Glutamatergic neuron (in vitro differentiated cells): ENCODE measurements at regions not wholly inside any gene's neighbourhood (a gene's known extent, or its start where the extent isn't known, plus 50 kb on each side); places are given as distances from the start of the nearest gene placed in this dataset.

Source experiments
- DNase-seq: peaks from one replicate; pipeline ENCODE4 v3.0.0; 2022
- H3K27ac Mint-ChIP-seq: one replicate; pipeline ENCODE4 v1.8.0; 2020; ENCODE audit warnings: mild to moderate bottlenecking, mixed read lengths, inconsistent platforms; ENCODE audit not compliant: unreplicated experiment
- H3K27me3 Mint-ChIP-seq: one replicate; pipeline ENCODE4 v1.8.0; 2020; ENCODE audit warnings: mild to moderate bottlenecking, moderate library complexity, mixed read lengths, inconsistent platforms; ENCODE audit not compliant: unreplicated experiment
- H3K36me3 Mint-ChIP-seq: one replicate; pipeline ENCODE4 v1.8.0; 2020; ENCODE audit warnings: mild to moderate bottlenecking, mixed read lengths, inconsistent platforms; ENCODE audit not compliant: unreplicated experiment
- H3K4me1 Mint-ChIP-seq: one replicate; pipeline ENCODE4 v1.8.0; 2020; ENCODE audit warnings: mild to moderate bottlenecking, low read depth, mixed read lengths, inconsistent platforms; ENCODE audit not compliant: unreplicated experiment
- H3K4me3 Mint-ChIP-seq: one replicate; pipeline ENCODE4 v1.8.0; 2020; ENCODE audit warnings: mild to moderate bottlenecking, mixed read lengths, inconsistent platforms; ENCODE audit not compliant: unreplicated experiment
- H3K9me3 Mint-ChIP-seq: one replicate; pipeline ENCODE4 v1.8.0; 2020; ENCODE audit warnings: mild to moderate bottlenecking, moderate library complexity, mixed read lengths, inconsistent platforms; ENCODE audit not compliant: unreplicated experiment
- TF ChIP-seq, protein P1 (sequence below): fragments of 200-600 bp; sonication (generic); IDR thresholded peaks from one replicate; pipeline ENCODE4 v1.5.0; 2021; ENCODE audit not compliant: partially characterized antibody, unreplicated experiment

DNA sequence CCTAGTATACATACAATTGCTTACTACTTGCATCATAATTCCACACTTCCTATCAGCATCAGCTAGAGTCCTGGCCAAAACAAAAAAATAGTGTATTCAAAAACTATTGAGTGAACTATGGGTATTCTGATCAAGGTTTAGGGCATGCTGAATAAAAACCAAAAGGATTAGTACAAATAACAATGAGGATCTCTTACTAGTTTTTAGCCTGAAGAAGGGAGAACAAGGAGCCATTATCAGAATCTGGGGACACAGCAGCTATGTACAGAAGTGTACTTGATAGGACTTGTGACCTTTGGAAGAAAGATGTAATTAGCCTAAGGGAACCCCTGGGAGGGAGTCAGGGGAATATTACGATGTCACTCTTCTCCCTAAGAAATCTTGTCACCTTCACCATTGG lies 832.2 kb downstream of the SQOR start:
- H3K36me3 Mint-ChIP-seq: no peaks in the 10 kb centered on the region
- no peak overlapping the region for H3K27ac Mint-ChIP-seq
- no peak for DNase-seq
- no peak overlapping the region for H3K4me3 Mint-ChIP-seq
- TF ChIP-seq, protein P1, sequence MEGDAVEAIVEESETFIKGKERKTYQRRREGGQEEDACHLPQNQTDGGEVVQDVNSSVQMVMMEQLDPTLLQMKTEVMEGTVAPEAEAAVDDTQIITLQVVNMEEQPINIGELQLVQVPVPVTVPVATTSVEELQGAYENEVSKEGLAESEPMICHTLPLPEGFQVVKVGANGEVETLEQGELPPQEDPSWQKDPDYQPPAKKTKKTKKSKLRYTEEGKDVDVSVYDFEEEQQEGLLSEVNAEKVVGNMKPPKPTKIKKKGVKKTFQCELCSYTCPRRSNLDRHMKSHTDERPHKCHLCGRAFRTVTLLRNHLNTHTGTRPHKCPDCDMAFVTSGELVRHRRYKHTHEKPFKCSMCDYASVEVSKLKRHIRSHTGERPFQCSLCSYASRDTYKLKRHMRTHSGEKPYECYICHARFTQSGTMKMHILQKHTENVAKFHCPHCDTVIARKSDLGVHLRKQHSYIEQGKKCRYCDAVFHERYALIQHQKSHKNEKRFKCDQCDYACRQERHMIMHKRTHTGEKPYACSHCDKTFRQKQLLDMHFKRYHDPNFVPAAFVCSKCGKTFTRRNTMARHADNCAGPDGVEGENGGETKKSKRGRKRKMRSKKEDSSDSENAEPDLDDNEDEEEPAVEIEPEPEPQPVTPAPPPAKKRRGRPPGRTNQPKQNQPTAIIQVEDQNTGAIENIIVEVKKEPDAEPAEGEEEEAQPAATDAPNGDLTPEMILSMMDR: no peak
- no peaks in the 10 kb centered on the region for H3K27me3 Mint-ChIP-seq
- H3K4me1 Mint-ChIP-seq: no peaks in the 10 kb centered on the region
- no peaks in the 10 kb centered on the region for H3K9me3 Mint-ChIP-seq

DNA sequence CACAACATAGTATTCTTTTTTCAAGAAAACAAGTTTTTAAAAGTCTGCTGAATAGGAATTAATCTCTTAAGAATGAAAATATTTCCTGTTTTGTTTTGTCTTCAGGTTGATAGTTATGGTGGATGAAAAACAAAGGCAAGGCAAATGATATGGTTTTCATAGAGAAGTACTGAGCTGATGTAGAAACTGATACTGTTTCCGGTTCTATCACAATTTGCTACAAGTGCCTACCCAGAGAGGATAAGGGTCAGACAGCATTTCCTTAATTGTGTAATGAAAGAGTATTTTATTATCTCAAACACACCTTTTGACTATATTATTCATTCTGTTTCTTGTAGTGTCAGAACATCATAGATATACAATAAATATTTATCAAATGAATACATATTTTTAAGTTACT lies 836.3 kb downstream of the SQOR start:
- TF ChIP-seq, protein P1: no peak
- no peak overlapping the region for H3K27ac Mint-ChIP-seq
- no peaks in the 10 kb centered on the region for H3K36me3 Mint-ChIP-seq
- H3K27me3 Mint-ChIP-seq: no peaks in the 10 kb centered on the region
- no peaks in the 10 kb centered on the region for H3K4me1 Mint-ChIP-seq
- DNase-seq: no peak
- no peaks in the 10 kb centered on the region for H3K9me3 Mint-ChIP-seq
- H3K4me3 Mint-ChIP-seq: no peak overlapping the region

DNA sequence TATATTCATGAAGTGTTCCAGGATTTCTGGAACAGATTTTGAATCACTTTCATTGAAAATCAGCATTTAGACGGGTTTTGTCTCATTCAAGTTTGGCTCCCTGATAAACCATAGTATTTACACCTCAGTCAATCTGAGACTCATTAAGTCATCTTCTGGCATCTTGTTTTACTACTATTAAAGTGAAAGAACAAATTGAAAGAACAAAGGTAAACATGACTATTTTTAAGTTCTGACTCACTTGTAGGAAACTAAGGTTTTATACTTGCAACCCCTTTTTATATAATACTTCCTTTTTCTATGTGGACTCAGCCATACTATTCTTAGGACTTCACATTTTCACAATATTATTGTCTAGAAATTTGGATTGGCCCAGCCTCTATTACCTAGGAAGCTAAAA lies 854.4 kb downstream of the SQOR start:
- Mint-ChIP-seq H3K4me1 (no peaks in the 10 kb centered on the region), H3K4me3 (no peak overlapping the region), H3K36me3 (no peaks in the 10 kb centered on the region), H3K9me3 (no peaks in the 10 kb centered on the region), H3K27ac (no peak overlapping the region), H3K27me3 (no peaks in the 10 kb centered on the region)
- TF ChIP-seq, protein P1: no peak
- DNase-seq: no peak

DNA sequence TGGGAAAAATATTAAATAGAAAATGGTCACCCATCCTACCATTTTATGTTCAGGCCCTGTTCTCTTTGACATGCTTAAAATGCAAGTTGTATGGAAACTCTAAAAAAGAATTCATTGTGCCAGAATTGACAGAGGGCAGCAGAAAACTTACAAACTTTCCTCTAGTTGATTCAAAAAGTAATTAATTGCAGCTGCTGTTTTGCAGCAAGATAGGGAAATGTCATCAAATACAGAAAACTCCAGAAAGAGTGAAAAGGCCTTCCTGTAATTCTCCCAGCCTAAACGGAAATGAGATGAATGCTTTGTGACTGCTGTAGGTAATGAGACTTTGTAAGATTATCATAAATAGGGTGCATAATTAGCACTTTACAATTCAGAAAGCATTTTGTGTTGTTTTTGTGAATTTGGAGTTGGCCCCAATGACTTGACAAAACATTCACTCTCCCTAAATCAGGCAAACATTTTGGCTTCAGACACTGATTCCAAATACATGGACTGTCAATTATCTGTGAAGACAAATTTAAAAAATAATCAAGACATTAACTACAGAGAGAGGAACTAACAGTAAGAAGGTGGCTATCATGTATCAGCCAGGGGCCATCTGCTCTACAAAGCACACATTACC lies 861.8 kb downstream of the SQOR start:
- Mint-ChIP-seq H3K4me3 (no peak overlapping the region), H3K36me3 (no peaks in the 10 kb centered on the region), H3K4me1 (peaks cover 2% of the 10 kb centered on the region), H3K9me3 (no peaks in the 10 kb centered on the region), H3K27ac (no peak overlapping the region), H3K27me3 (no peaks in the 10 kb centered on the region)
- TF ChIP-seq, protein P1: no peak
- no peak for DNase-seq

DNA sequence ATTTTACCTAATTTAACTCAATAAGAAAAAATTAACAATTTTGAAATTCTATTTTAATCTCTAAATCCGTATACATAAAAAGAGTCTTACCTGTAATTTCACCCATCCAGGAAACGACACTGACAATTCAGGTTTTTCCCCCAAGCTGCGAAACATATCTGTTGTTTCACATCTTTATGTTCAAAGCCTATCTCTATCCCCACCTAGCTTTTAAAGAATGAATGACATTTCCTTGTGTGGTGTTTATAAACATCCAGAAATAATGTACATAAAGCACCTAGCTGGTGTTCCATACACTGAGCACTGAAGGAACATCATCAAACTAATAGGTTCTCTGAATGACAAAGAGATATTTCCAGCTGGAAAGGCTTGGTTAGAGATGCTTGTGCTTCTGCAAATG lies 867.8 kb downstream of the SQOR start:
- TF ChIP-seq, protein P1: peak; percentile 38
- H3K36me3 Mint-ChIP-seq: no peaks in the 10 kb centered on the region
- H3K27me3 Mint-ChIP-seq: no peaks in the 10 kb centered on the region
- H3K4me1 Mint-ChIP-seq: no peaks in the 10 kb centered on the region
- no peak overlapping the region for H3K4me3 Mint-ChIP-seq
- no peak for DNase-seq
- no peaks in the 10 kb centered on the region for H3K9me3 Mint-ChIP-seq
- H3K27ac Mint-ChIP-seq: no peak overlapping the region
